ENCODE measurements at regions not wholly inside any gene's neighbourhood (a gene's known extent, or its start where the extent isn't known, plus 50 kb on each side); places are given as distances from the start of the nearest gene placed in this dataset.

- FAIRE-seq = no peak
- TF ChIP-seq POLR2AphosphoS5 (IDR thresholded peaks at IDR 0.05; ENCODE audit: low read depth, low read length) = no peak
- no peak for TF ChIP-seq TAF1 (IDR thresholded peaks at IDR 0.05; ENCODE audit: borderline replicate concordance, low read depth, low read length)
- TF ChIP-seq POLR2A (IDR thresholded peaks at IDR 0.05; ENCODE audit: low read depth, low read length) = no peak
- DNase-seq (ENCODE audit: insufficient read length) = no peak
These were observed 1035.4 kb upstream of the SEMA6D start for GRCh38 chr15:46681901-46682300.

GRCh38 chr15:46682969-46683791, 1034.1 kb upstream of the SEMA6D start:
- no peak for FAIRE-seq
- no peak for DNase-seq (ENCODE audit: insufficient read length)
- TF ChIP-seq TAF1 (IDR thresholded peaks at IDR 0.05; ENCODE audit: borderline replicate concordance, low read depth, low read length) = no peak
- no peak for TF ChIP-seq POLR2A (IDR thresholded peaks at IDR 0.05; ENCODE audit: low read depth, low read length)
- no peak for TF ChIP-seq POLR2AphosphoS5 (IDR thresholded peaks at IDR 0.05; ENCODE audit: low read depth, low read length)

- TF ChIP-seq POLR2A (IDR thresholded peaks at IDR 0.05; ENCODE audit: low read depth, low read length) (no peak), POLR2AphosphoS5 (IDR thresholded peaks at IDR 0.05; ENCODE audit: low read depth, low read length) (no peak), TAF1 (IDR thresholded peaks at IDR 0.05; ENCODE audit: borderline replicate concordance, low read depth, low read length) (no peak)
- FAIRE-seq (no peak), DNase-seq (ENCODE audit: insufficient read length) (no peak)
These were observed 1032.2 kb upstream of the SEMA6D start for GRCh38 chr15:46685096-46685495.

DNA sequence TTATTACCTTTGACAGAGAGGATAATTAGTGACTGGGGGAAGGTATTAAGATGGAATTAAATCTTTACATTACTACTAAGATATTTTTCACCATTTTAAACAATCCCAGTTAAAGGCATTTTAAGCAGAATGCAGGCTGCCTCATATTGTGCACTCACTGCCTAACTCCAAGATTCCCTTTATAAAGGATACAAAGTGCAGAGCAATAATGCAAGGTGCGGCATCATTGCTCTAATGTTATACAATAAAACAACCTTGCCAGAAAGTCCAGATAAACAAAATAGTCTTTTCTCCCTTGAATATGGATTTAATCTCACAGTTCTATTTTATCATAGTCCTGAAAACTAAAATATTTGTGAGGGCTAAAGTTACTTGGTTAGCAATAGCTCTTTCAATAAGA, 1031.6 kb upstream of the SEMA6D start:
- TF ChIP-seq POLR2AphosphoS5 (IDR thresholded peaks at IDR 0.05; ENCODE audit: low read depth, low read length) = no peak
- no peak for TF ChIP-seq TAF1 (IDR thresholded peaks at IDR 0.05; ENCODE audit: borderline replicate concordance, low read depth, low read length)
- TF ChIP-seq POLR2A (IDR thresholded peaks at IDR 0.05; ENCODE audit: low read depth, low read length) = no peak
- FAIRE-seq = no peak
- DNase-seq (ENCODE audit: insufficient read length) = no peak

- no peak for TF ChIP-seq TAF1 (IDR thresholded peaks at IDR 0.05; ENCODE audit: borderline replicate concordance, low read depth, low read length)
- TF ChIP-seq POLR2AphosphoS5 (IDR thresholded peaks at IDR 0.05; ENCODE audit: low read depth, low read length) = no peak
- no peak for TF ChIP-seq POLR2A (IDR thresholded peaks at IDR 0.05; ENCODE audit: low read depth, low read length)
- FAIRE-seq (no peak), DNase-seq (ENCODE audit: insufficient read length) (no peak)
These were observed 1021.0 kb upstream of the SEMA6D start for GRCh38 chr15:46696281-46696680.

GRCh38 chr15:46701346-46701745, 1016.0 kb upstream of the SEMA6D start:
- no peak for TF ChIP-seq POLR2AphosphoS5 (IDR thresholded peaks at IDR 0.05; ENCODE audit: low read depth, low read length)
- TF ChIP-seq TAF1 (IDR thresholded peaks at IDR 0.05; ENCODE audit: borderline replicate concordance, low read depth, low read length) = no peak
- no peak for TF ChIP-seq POLR2A (IDR thresholded peaks at IDR 0.05; ENCODE audit: low read depth, low read length)
- FAIRE-seq (no peak), DNase-seq (ENCODE audit: insufficient read length) (no peak)

DNA sequence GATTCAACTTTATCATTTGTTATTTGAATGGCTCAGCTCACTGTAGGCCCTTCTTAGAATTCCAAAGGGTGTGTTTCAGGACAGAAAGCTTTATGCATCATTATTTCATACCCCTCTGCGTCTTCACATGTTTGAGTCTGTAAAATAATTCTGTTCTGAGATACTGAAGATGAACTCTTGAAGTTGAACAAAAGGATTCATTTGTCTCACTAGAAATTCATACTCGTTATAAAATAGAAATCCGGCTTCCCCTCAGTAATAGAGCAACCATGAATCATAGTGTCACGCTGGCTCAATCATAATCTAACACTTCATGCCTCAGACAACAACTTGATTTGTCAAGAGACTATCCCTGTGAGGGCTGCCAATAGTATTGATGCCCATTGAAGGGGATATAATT, 1015.4 kb upstream of the SEMA6D start:
- TF ChIP-seq POLR2A (IDR thresholded peaks at IDR 0.05; ENCODE audit: low read depth, low read length) (no peak), POLR2AphosphoS5 (IDR thresholded peaks at IDR 0.05; ENCODE audit: low read depth, low read length) (no peak), TAF1 (IDR thresholded peaks at IDR 0.05; ENCODE audit: borderline replicate concordance, low read depth, low read length) (no peak)

GRCh38 chr15:46703020-46703861, 1014.1 kb upstream of the SEMA6D start:
- FAIRE-seq = no peak
- TF ChIP-seq POLR2AphosphoS5 (IDR thresholded peaks at IDR 0.05; ENCODE audit: low read depth, low read length) (no peak), POLR2A (IDR thresholded peaks at IDR 0.05; ENCODE audit: low read depth, low read length) (no peak), TAF1 (IDR thresholded peaks at IDR 0.05; ENCODE audit: borderline replicate concordance, low read depth, low read length) (no peak)
- no peak for DNase-seq (ENCODE audit: insufficient read length)

More for the DNA sequence above, 1015.4 kb upstream of the SEMA6D start:
- FAIRE-seq (no peak), DNase-seq (ENCODE audit: insufficient read length) (no peak)

GRCh38 chr15:46703871-46704637, 1013.3 kb upstream of the SEMA6D start:
- DNase-seq (ENCODE audit: insufficient read length) (no peak), FAIRE-seq (no peak)
- TF ChIP-seq TAF1 (IDR thresholded peaks at IDR 0.05; ENCODE audit: borderline replicate concordance, low read depth, low read length) = no peak

DNA sequence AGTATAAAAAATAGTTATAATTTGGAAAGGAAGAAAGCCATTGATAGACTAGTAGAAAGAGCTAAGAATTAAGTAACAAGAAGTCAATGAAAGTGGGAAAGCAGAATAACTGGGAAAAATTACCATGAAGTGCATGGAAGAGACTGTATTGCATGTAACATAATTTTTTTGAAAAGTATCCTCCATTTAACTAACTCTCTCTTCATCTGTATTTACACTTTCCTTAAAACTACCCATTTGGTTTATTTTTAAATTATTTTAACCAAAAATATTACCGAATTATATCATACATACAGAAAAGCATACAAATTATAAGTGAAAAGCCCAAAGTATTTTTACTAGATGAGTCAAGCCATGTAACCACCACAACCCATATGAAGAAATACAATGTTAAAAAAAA, 1009.9 kb upstream of the SEMA6D start:
- DNase-seq (ENCODE audit: insufficient read length) = no peak
- no peak for FAIRE-seq
- no peak for TF ChIP-seq TAF1 (IDR thresholded peaks at IDR 0.05; ENCODE audit: borderline replicate concordance, low read depth, low read length)
- no peak for TF ChIP-seq POLR2A (IDR thresholded peaks at IDR 0.05; ENCODE audit: low read depth, low read length)
- TF ChIP-seq POLR2AphosphoS5 (IDR thresholded peaks at IDR 0.05; ENCODE audit: low read depth, low read length) = no peak

DNA sequence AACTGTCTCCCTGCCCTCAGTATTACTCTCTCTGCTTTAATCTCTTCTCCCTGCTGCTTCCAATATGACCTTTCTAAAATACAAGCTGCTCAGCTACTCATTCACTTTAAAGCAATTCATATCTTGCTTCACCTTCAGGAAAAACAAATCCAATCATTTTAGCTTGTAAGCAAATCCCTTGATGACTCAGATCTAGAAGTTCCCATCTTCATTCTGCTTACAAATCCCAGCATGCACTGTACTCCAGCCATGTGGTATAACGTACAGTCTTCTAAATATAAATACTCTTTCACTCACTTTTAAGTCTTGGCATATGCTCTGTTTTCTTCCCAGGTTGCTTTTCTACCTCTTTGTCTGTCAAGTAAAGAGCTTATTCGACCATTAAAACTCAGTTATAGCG, 1009.1 kb upstream of the SEMA6D start:
- DNase-seq (ENCODE audit: insufficient read length) = no peak
- no peak for FAIRE-seq
- TF ChIP-seq TAF1 (IDR thresholded peaks at IDR 0.05; ENCODE audit: borderline replicate concordance, low read depth, low read length) (no peak), POLR2AphosphoS5 (IDR thresholded peaks at IDR 0.05; ENCODE audit: low read depth, low read length) (no peak), POLR2A (IDR thresholded peaks at IDR 0.05; ENCODE audit: low read depth, low read length) (no peak)

Data from GM12892 (cell line).